Neural cell (in vitro differentiated cells): ENCODE measurements at regions not wholly inside any gene's neighbourhood (a gene's known extent, or its start where the extent isn't known, plus 50 kb on each side); places are given as distances from the start of the nearest gene placed in this dataset.

ENCODE experiments used
- H2AFZ ChIP-seq: fragments of 200-600, 300-800 bp; sonication (generic), shearing (Covaris generic); 2 replicates; pipeline ENCODE4 v1.6.0; 2014; ENCODE audit warnings: low read depth, mild to moderate bottlenecking, antibody characterized with exemption, low read length, moderate library complexity
- H3F3A ChIP-seq: fragments of 200-600 bp; shearing (Covaris generic); 2 replicates; pipeline ENCODE4 v1.6.1; 2016; ENCODE audit warnings: mild to moderate bottlenecking, moderate library complexity, mixed read lengths, antibody characterized with exemption, low read length; ENCODE audit not compliant: insufficient read depth, poor library complexity, severe bottlenecking
- H3K27ac ChIP-seq: fragments of 200-600, 300-800 bp; sonication (generic), shearing (Covaris generic); 2 replicates; pipeline ENCODE4 v1.5.1; 2014; ENCODE audit warnings: mild to moderate bottlenecking, low read length, moderate library complexity
- H3K27me3 ChIP-seq: fragments of 300-800, 200-600 bp; sonication (generic), shearing (Covaris generic); 2 replicates; pipeline ENCODE4 v1.6.0; 2014; ENCODE audit warnings: mild to moderate bottlenecking, low read depth, low read length, moderate library complexity; ENCODE audit not compliant: insufficient read depth
- H3K36me3 ChIP-seq: fragments of 300-800, 200-600 bp; sonication (generic), shearing (Covaris generic); 2 replicates; pipeline ENCODE4 v1.5.1; 2014; ENCODE audit warnings: mild to moderate bottlenecking, antibody characterized with exemption, low read length, moderate library complexity; ENCODE audit not compliant: insufficient read depth
- H3K4me2 ChIP-seq: fragments of 300-800, 200-600 bp; sonication (generic), shearing (Covaris generic); 2 replicates; pipeline ENCODE4 v1.6.0; 2014; ENCODE audit warnings: mild to moderate bottlenecking, low read length
- H3K4me3 ChIP-seq: fragments of 300-800, 200-600 bp; sonication (generic), shearing (Covaris generic); 2 replicates; pipeline ENCODE4 v1.5.1; 2014; ENCODE audit warnings: mild to moderate bottlenecking, low read length, moderate library complexity
- H3K79me2 ChIP-seq: fragments of 200-600 bp; shearing (Covaris generic); replicated peaks from 2 replicates; pipeline ENCODE4 v1.6.0; 2014; ENCODE audit warnings: mild to moderate bottlenecking, low read length, moderate library complexity; ENCODE audit not compliant: insufficient read depth
- H3K9ac ChIP-seq: fragments of 300-800, 200-600 bp; sonication (generic), shearing (Covaris generic); 2 replicates; pipeline ENCODE4 v1.6.1; 2016; ENCODE audit warnings: mild to moderate bottlenecking, low read length, mixed read lengths
- H3K9me2 ChIP-seq: fragments of 200-600 bp; shearing (Covaris generic); 2 replicates; pipeline ENCODE4 v1.6.1; 2016; ENCODE audit warnings: mild to moderate bottlenecking, low read length, mixed read lengths; ENCODE audit not compliant: insufficient read depth
- H3K9me3 ChIP-seq: fragments of 200-600, 300-800 bp; sonication (generic), shearing (Covaris generic); 2 replicates; pipeline ENCODE4 v1.6.1; 2016; ENCODE audit warnings: mild to moderate bottlenecking, mixed run types, low read length, moderate library complexity, mixed read lengths
- H4K20me1 ChIP-seq: fragments of 200-600 bp; shearing (Covaris generic); 2 replicates; pipeline ENCODE4 v1.6.1; 2016; ENCODE audit warnings: mild to moderate bottlenecking, mixed run types; ENCODE audit not compliant: insufficient read depth
- EP300 ChIP-seq: fragments of 450-650 bp; conservative IDR thresholded peaks from 2 replicates; pipeline ENCODE4 v1.6.1; 2014; ENCODE audit warnings: antibody characterized with exemption, mild to moderate bottlenecking, moderate library complexity; ENCODE audit not compliant: poor library complexity, severe bottlenecking
- EZH2 ChIP-seq: fragments of 200-600, 300-800 bp; shearing (Covaris generic), sonication (generic); IDR thresholded peaks from 2 replicates; pipeline ENCODE4 v1.6.1; 2014; ENCODE audit warnings: antibody characterized with exemption, low read length, borderline replicate concordance, mild to moderate bottlenecking; ENCODE audit not compliant: insufficient read depth, poor library complexity, severe bottlenecking
- MXI1 ChIP-seq: fragments of 450-650 bp; conservative IDR thresholded peaks from 2 replicates; pipeline ENCODE4 v1.6.1; 2014; ENCODE audit warnings: antibody characterized with exemption, mild to moderate bottlenecking; ENCODE audit not compliant: poor library complexity, severe bottlenecking
- POLR2AphosphoS5 ChIP-seq: IDR thresholded peaks from 2 replicates; pipeline ENCODE4 v1.6.1; 2012
- RAD21 ChIP-seq: fragments of 450-650 bp; conservative IDR thresholded peaks from 2 replicates; pipeline ENCODE4 v1.6.1; 2014; ENCODE audit warnings: antibody characterized with exemption, mild to moderate bottlenecking, moderate library complexity
- SMC3 ChIP-seq: fragments of 450-650 bp; conservative IDR thresholded peaks from 2 replicates; pipeline ENCODE4 v1.6.1; 2014; ENCODE audit warnings: antibody characterized with exemption, mild to moderate bottlenecking, moderate library complexity; ENCODE audit not compliant: poor library complexity
- TAF1 ChIP-seq: IDR thresholded peaks from 2 replicates; pipeline ENCODE4 v1.6.1; 2012; ENCODE audit warnings: low read depth
- TF ChIP-seq, protein P1 (sequence below): fragments of 450-650 bp; IDR thresholded peaks from 2 replicates; pipeline ENCODE4 v1.5.1; 2014; ENCODE audit warnings: antibody characterized with exemption, mild to moderate bottlenecking, moderate library complexity; ENCODE audit not compliant: poor library complexity, severe bottlenecking
- TF ChIP-seq, protein P2 (sequence below): IDR thresholded peaks from 2 replicates; pipeline ENCODE4 v1.6.1; 2012; ENCODE audit warnings: borderline replicate concordance

DNA sequence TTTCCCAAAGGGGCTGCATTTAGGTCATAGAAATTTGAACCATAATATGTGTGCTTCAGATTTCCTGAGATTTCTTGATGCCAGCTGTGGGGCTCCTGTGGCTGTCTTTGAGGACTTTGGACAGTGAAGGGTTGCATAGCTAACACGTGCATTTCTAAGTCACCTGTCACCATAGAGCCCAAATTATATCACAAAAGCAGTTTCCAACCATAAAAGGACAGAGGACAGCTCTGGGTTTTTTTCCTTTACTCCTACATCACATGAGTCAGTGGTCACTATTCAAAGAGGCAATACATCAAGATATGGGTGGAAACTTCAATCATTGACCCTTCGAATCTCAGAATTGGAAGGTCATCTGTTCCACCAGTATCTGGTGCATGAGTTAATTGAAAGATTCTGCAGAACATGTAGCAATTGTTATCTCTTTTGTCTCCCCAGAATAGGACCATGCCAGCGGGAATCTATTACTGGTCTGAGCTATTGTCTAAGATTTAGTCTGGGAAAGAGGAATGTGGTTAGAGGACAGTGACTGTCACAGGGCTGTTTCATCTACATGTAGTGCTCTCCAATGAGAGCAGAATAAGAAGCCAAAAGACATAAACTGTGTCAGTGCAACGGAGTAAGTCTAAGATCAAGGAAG is 133.5 kb downstream of the AASDH start:
- H2AFZ ChIP-seq, result no peak overlapping the region
- no peaks in the 10 kb centered on the region for H4K20me1 ChIP-seq
- no peak overlapping the region for H3K4me3 ChIP-seq
- H3F3A ChIP-seq, result no peaks in the 10 kb centered on the region
- no peaks in the 10 kb centered on the region for H3K9me3 ChIP-seq
- H3K27ac ChIP-seq, result no peak overlapping the region
- no peaks in the 10 kb centered on the region for H3K36me3 ChIP-seq
- no peaks in the 10 kb centered on the region for H3K27me3 ChIP-seq
- H3K9ac ChIP-seq, result no peak overlapping the region
- H3K79me2 ChIP-seq, result peaks cover 5% of the 10 kb centered on the region
- no peaks in the 10 kb centered on the region for H3K9me2 ChIP-seq
- no peak overlapping the region for H3K4me2 ChIP-seq
- TF ChIP-seq MXI1 (no peak), SMC3 (no peak), EZH2 (no peak), POLR2AphosphoS5 (no peak), EP300 (no peak), TAF1 (no peak), RAD21 (no peak)
- TF ChIP-seq, protein P1, sequence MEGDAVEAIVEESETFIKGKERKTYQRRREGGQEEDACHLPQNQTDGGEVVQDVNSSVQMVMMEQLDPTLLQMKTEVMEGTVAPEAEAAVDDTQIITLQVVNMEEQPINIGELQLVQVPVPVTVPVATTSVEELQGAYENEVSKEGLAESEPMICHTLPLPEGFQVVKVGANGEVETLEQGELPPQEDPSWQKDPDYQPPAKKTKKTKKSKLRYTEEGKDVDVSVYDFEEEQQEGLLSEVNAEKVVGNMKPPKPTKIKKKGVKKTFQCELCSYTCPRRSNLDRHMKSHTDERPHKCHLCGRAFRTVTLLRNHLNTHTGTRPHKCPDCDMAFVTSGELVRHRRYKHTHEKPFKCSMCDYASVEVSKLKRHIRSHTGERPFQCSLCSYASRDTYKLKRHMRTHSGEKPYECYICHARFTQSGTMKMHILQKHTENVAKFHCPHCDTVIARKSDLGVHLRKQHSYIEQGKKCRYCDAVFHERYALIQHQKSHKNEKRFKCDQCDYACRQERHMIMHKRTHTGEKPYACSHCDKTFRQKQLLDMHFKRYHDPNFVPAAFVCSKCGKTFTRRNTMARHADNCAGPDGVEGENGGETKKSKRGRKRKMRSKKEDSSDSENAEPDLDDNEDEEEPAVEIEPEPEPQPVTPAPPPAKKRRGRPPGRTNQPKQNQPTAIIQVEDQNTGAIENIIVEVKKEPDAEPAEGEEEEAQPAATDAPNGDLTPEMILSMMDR, result no peak
- TF ChIP-seq, protein P2, sequence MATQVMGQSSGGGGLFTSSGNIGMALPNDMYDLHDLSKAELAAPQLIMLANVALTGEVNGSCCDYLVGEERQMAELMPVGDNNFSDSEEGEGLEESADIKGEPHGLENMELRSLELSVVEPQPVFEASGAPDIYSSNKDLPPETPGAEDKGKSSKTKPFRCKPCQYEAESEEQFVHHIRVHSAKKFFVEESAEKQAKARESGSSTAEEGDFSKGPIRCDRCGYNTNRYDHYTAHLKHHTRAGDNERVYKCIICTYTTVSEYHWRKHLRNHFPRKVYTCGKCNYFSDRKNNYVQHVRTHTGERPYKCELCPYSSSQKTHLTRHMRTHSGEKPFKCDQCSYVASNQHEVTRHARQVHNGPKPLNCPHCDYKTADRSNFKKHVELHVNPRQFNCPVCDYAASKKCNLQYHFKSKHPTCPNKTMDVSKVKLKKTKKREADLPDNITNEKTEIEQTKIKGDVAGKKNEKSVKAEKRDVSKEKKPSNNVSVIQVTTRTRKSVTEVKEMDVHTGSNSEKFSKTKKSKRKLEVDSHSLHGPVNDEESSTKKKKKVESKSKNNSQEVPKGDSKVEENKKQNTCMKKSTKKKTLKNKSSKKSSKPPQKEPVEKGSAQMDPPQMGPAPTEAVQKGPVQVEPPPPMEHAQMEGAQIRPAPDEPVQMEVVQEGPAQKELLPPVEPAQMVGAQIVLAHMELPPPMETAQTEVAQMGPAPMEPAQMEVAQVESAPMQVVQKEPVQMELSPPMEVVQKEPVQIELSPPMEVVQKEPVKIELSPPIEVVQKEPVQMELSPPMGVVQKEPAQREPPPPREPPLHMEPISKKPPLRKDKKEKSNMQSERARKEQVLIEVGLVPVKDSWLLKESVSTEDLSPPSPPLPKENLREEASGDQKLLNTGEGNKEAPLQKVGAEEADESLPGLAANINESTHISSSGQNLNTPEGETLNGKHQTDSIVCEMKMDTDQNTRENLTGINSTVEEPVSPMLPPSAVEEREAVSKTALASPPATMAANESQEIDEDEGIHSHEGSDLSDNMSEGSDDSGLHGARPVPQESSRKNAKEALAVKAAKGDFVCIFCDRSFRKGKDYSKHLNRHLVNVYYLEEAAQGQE, result no peak

DNA sequence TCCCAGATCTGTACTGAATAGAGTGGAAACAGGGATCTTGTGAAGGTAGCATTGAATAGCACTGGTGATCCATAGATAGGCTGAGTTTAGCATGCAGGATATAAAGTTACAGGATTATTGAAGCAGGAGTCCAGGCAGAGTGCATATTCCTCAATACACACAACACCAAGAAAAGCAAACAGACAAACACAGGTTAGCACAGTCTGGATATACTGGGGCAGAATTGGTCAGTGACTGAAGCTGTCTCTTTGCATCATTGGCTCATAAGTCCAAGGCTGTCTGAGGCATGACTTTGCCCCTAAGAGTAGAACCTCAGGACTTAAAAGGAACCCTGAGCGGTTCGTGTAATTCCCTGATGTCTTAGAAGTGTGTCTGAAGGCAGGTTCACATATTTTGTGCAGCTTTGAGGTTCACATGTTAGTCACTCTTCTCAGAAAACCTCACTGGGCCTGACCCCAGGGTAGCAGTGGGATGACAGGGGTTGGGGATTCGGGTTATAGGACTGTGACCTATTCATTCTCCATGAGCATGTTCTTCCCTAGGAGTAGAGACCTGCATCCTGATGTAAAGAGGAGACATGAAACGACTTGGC is 134.6 kb downstream of the AASDH start:
- no peak for TF ChIP-seq TAF1
- no peak for TF ChIP-seq EP300
- no peak for TF ChIP-seq POLR2AphosphoS5
- TF ChIP-seq, protein P2, result no peak
- TF ChIP-seq EZH2, result no peak
- no peak for TF ChIP-seq RAD21
- TF ChIP-seq, protein P1, result no peak
- no peak for TF ChIP-seq SMC3
- TF ChIP-seq MXI1, result no peak
- no peaks in the 10 kb centered on the region for H4K20me1 ChIP-seq
- H3K9ac ChIP-seq, result no peak overlapping the region

More for the DNA sequence above, 134.6 kb downstream of the AASDH start:
- Histone ChIP-seq H3K9me2 (no peaks in the 10 kb centered on the region), H3K9me3 (no peaks in the 10 kb centered on the region), H3K4me2 (no peak overlapping the region), H3K36me3 (no peaks in the 10 kb centered on the region), H3K27me3 (no peaks in the 10 kb centered on the region), H3F3A (no peaks in the 10 kb centered on the region), H3K27ac (no peak overlapping the region), H3K4me3 (no peak overlapping the region), H3K79me2 (peaks cover 5% of the 10 kb centered on the region), H2AFZ (no peak overlapping the region)
